Adipocyte (in vitro differentiated cells): ENCODE measurements at regions not wholly inside any gene's neighbourhood (a gene's known extent, or its start where the extent isn't known, plus 50 kb on each side); places are given as distances from the start of the nearest gene placed in this dataset.
A peak's percentile ranks its signal among the peaks of the same experiment; 100 is the strongest.

Source experiments
- DNase-seq: peaks from one replicate; pipeline ENCODE4 v3.0.0-alpha.2; 2015; ENCODE audit warnings: low read depth
- H3K27me3 ChIP-seq: replicated peaks from 2 replicates; pipeline ENCODE4 v1.7.0; 2013; ENCODE audit warnings: mild to moderate bottlenecking, low read length, moderate library complexity; ENCODE audit not compliant: control insufficient read depth, insufficient read depth
- H3K36me3 ChIP-seq: 2 replicates; pipeline ENCODE4 v1.7.0; 2013; ENCODE audit warnings: low read length, mild to moderate bottlenecking, moderate library complexity; ENCODE audit not compliant: control insufficient read depth, insufficient read depth, severe bottlenecking
- H3K4me1 ChIP-seq: 2 replicates; pipeline ENCODE4 v1.7.0; 2013; ENCODE audit warnings: mild to moderate bottlenecking, low read length, moderate library complexity; ENCODE audit not compliant: control insufficient read depth, insufficient read depth
- H3K4me3 ChIP-seq: 2 replicates; pipeline ENCODE4 v1.7.0; 2013; ENCODE audit warnings: mild to moderate bottlenecking, low read length, moderate library complexity
- H3K9ac ChIP-seq: 2 replicates; pipeline ENCODE4 v1.7.0; 2013; ENCODE audit warnings: mild to moderate bottlenecking, low read length, moderate library complexity
- H3K9me3 ChIP-seq: 2 replicates; pipeline ENCODE4 v1.7.0; 2013; ENCODE audit warnings: mild to moderate bottlenecking, low read length, moderate library complexity; ENCODE audit not compliant: control insufficient read depth

DNA sequence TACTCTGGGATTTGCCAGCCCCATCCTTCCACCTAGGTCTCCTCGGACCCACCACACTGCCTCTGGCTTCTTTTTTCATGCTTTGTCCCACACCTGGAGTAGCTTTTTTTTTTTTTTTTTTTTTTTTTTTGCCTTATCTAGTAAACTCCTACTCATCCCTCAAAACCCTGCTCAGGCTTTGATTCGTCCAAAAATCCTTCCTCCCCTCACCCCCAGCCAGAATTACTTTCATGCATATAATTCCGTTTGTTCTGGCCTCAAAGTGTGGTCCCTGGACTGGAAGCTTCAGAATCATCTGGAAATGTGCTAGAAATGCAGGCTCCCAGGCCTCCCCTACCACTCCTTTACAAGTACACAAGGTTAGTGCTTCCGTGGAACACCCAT, 320.1 kb downstream of the PTTG2 start:
- H3K4me3 ChIP-seq, result no peak overlapping the region
- H3K9me3 ChIP-seq, result no peaks in the 10 kb centered on the region
- H3K4me1 ChIP-seq, result peaks cover 10% of the 10 kb centered on the region
- H3K9ac ChIP-seq, result no peak overlapping the region
- no peaks in the 10 kb centered on the region for H3K36me3 ChIP-seq
- H3K27me3 ChIP-seq, result no peaks in the 10 kb centered on the region
- no peak for DNase-seq

DNA sequence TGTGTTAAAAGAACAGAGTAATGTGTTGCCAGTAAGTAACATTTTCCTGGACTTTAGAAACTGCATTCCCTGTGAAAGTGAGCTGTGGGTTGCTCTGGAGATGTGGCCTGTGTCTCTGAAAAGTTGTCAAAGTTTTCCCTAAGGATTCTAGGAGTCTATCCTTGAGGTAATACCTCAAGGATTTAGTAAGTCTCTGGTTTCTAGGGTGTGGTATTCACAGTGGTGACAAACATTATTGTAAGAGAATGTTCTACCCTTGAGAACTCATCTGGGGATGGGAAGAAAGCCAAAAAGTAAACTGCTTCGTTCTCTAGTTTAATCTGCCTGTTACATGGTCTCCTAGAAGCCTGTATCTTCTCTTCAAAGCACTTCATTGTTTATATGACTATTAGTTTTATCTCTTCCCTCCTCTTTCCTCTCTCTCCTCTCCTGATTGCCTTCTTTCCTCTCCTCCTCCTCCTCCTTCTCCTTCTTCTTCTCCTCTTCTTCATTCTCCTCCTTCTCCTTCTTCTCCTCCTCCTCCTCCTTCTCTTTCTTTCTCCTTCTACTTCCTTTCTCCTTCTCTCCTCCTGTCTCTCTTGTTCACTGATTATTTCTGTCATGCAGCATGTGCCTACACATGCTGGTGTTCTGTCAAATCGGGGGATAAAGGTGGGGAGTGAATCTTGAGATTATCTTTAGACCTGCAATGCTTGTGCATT, 321.3 kb downstream of the PTTG2 start:
- no peaks in the 10 kb centered on the region for H3K9me3 ChIP-seq
- H3K4me1 ChIP-seq, result peaks cover 10% of the 10 kb centered on the region
- no peak overlapping the region for H3K4me3 ChIP-seq
- no peaks in the 10 kb centered on the region for H3K27me3 ChIP-seq
- peak; percentile 70 for DNase-seq
- no peaks in the 10 kb centered on the region for H3K36me3 ChIP-seq
- no peak overlapping the region for H3K9ac ChIP-seq

DNA sequence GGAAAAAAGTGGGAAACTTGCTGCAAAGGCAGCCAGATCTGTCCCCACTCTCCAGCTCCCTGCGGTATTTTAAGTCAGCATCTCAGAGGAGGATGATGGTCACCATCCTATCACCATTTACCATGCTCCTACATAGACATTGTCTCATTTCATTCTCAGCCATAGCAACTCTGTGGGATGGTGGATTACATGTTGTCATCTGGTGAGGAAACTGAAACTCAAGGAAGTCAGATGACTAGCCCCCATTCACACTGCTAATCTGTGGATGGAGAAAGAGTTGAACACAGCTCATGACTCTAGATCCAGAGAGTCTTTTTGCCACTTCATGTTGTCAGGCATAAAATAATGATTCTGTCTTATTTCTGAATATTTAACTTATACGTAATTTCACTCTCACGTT, 323.5 kb downstream of the PTTG2 start:
- Histone ChIP-seq H3K36me3 (no peaks in the 10 kb centered on the region), H3K9me3 (no peaks in the 10 kb centered on the region), H3K9ac (no peak overlapping the region), H3K4me3 (no peak overlapping the region), H3K4me1 (peaks cover 10% of the 10 kb centered on the region), H3K27me3 (no peaks in the 10 kb centered on the region)
- no peak for DNase-seq

DNA sequence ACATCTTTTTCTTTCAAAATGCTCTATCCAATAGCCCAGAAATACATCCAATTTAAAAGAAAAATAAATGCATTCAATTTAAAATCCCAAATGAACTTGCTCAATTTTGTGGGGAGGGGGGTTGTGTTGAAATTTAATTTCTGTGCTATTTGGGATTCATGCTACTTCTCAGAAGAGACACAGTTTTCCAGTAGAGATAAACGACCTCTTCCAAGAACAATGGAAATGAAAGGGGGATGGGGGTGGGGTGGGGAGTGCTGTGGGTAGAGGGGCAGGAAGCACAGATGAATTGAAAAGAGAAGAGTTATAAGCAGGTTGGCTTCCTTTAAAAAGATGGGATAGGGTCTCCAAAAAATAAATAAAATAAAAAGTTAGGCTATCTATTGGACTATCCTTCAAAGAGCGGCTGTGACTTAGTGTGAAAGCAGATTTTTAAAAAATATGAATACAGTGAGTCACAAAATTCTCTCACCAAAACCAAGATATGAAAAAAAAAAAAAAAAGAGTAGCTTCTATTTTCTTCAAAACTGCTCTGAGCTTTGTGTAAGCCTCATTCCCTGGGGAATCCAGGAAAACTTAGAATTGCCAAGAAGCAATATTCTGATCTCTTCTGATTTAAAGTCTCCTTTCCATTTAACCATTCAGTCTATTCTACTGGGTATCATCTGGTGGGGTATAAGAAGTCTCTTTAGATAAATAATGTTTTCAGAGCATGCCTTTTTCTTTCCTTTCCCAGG, 324.3 kb downstream of the PTTG2 start:
- H3K4me1 ChIP-seq, result peaks cover 10% of the 10 kb centered on the region
- no peaks in the 10 kb centered on the region for H3K36me3 ChIP-seq
- no peak overlapping the region for H3K4me3 ChIP-seq
- DNase-seq, result peak; percentile 40
- no peak overlapping the region for H3K9ac ChIP-seq
- H3K9me3 ChIP-seq, result no peaks in the 10 kb centered on the region
- H3K27me3 ChIP-seq, result no peaks in the 10 kb centered on the region

DNA sequence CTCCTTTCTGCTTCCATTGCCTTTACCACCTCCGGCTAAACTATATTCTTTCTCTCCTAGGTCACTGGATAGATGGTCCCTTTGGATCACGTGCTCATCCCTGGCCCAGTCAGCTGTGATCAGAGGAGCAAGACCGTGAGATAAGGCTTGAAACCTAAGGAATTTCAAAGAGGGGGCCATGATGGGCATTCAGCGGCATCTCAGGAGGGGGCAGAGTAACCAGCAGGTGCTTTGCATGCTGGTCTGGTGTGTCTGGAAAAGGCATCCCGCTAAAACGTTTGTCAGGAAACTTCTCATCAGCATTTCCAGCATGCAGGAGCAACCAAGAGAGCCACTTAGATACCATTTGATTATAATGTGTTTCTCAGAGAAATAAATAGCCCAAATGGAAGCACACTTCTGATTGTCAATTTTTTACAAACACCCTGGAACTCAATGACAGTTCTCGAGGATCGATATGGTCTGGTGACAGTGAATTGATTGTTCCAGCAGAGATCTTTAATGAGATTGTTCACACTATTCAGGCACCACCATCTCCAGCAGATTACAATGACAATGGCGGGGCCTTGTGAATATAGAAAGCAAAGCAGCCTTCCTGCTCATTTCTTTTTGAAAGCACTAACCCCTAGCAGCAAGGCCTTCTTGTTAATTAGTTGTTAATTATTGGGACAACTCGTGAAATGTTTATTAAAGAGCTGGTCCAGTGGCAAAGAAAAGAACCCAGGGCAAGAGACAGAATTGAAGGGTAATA, 327.1 kb downstream of the PTTG2 start:
- no peak for DNase-seq

DNA sequence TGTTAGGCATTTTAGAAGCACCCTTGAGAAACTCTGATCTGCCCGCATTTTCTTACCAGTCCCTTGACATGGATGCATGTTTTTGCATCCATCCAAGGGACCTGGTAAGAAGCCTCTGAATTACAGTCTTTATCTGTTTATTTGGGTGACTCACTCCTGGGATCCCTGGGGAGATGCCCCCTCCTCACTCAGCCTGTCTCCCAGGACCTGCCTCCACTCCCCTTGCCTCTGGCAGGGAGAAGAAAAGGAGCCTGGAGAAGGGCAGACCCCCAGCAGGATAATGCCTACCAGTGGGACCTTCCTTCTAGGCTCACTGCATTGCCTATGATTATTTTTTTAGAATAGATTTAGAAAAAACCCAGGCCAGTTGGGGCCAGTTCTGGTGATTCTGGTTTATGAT, 329.4 kb downstream of the PTTG2 start:
- Histone ChIP-seq H3K27me3 (no peaks in the 10 kb centered on the region), H3K9ac (no peak overlapping the region), H3K4me3 (no peak overlapping the region), H3K9me3 (peaks cover 11% of the 10 kb centered on the region), H3K36me3 (no peaks in the 10 kb centered on the region), H3K4me1 (no peaks in the 10 kb centered on the region)
- DNase-seq, result no peak

More for the DNA sequence above, 327.1 kb downstream of the PTTG2 start:
- Histone ChIP-seq H3K36me3 (no peaks in the 10 kb centered on the region), H3K4me1 (no peaks in the 10 kb centered on the region), H3K27me3 (no peaks in the 10 kb centered on the region), H3K9me3 (no peaks in the 10 kb centered on the region), H3K9ac (no peak overlapping the region), H3K4me3 (no peak overlapping the region)

DNA sequence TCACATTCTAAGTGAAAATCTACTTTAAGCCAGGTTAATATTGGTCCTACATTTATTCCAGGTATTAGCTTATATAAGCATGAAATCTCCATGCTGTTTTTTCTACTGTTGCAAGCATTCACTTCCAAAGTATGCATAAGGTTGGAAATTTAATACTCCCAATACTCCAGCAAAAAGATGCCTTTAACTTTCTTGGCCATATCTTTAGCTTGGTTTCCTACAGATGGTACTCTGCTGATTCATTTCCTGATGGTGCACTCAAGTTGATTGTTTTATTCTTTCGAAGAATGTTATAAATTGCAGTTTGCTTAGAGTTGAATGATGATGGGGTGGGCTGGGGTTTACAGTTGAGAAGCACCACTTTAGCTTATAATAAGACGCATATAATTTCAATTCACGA, 330.2 kb downstream of the PTTG2 start:
- Histone ChIP-seq H3K4me1 (no peaks in the 10 kb centered on the region), H3K36me3 (no peaks in the 10 kb centered on the region), H3K4me3 (no peak overlapping the region), H3K27me3 (no peaks in the 10 kb centered on the region), H3K9me3 (peaks cover 11% of the 10 kb centered on the region), H3K9ac (no peak overlapping the region)
- peak; percentile 46 for DNase-seq

DNA sequence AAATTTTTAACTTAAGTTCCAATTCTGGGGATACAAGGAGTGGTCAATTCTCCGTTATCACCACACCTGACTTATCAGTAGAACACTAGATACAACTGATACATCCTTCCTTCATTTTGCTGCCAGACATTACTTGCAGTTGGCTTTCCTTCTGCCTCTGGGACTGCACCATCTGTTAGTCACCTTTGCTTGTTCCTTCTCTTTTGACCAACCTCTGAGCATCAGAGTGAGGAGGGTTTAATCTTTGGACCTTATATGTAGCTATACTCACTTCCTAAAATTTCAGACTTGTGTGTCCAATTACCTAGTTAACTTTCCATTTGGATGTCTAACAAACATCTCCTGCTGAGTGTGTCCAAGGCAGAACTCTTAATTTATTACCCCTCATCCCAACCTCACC, 330.7 kb downstream of the PTTG2 start:
- H3K36me3 ChIP-seq, result no peaks in the 10 kb centered on the region
- H3K4me1 ChIP-seq, result no peaks in the 10 kb centered on the region
- no peak overlapping the region for H3K4me3 ChIP-seq
- no peak overlapping the region for H3K9ac ChIP-seq
- no peak for DNase-seq
- H3K27me3 ChIP-seq, result no peaks in the 10 kb centered on the region
- peaks cover 12% of the 10 kb centered on the region for H3K9me3 ChIP-seq

DNA sequence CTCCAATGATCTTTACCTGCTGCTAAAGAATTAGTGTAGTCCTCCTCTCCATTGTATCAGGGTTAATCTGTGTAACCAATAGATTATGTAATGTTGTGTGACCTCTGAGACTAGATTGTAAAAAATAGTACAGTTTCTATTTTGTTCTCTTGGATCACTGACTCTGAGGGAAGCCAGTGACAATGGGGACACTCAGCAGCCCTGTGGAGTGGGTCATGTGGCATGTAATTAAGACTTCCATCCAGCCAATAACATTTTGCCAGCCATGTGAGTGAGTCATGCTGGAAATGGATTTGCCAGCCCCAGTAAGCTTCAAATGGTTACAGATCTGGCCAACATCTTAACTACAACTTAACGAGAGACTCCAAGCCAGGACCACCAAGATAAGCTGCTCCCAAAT, 332.3 kb downstream of the PTTG2 start:
- DNase-seq, result no peak
- Histone ChIP-seq H3K4me3 (no peak overlapping the region), H3K9ac (no peak overlapping the region), H3K36me3 (no peaks in the 10 kb centered on the region), H3K9me3 (peaks cover 14% of the 10 kb centered on the region), H3K4me1 (no peaks in the 10 kb centered on the region), H3K27me3 (no peaks in the 10 kb centered on the region)

DNA sequence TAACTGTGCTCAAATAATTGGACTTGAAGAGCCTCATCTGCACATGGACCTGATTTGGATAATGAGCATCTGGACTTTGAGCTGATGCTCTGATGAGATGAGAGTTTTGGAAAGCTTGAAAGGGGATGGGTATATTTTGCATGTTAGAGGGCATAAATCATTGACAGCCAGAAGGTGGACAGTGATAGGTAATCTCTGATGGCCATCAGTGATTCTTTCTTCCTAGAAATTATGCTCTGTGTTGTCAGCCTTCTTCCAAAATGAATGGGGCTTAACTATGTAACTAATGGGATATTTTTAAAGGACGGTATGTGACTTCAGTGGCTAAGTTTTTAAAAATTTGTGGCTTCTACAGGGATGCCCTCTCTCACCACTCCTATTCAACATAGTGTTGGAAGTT, 334.0 kb downstream of the PTTG2 start:
- no peaks in the 10 kb centered on the region for H3K27me3 ChIP-seq
- no peaks in the 10 kb centered on the region for H3K36me3 ChIP-seq
- no peak for DNase-seq
- H3K9me3 ChIP-seq, result peaks cover 28% of the 10 kb centered on the region
- no peak overlapping the region for H3K4me3 ChIP-seq
- H3K4me1 ChIP-seq, result no peaks in the 10 kb centered on the region
- H3K9ac ChIP-seq, result no peak overlapping the region

DNA sequence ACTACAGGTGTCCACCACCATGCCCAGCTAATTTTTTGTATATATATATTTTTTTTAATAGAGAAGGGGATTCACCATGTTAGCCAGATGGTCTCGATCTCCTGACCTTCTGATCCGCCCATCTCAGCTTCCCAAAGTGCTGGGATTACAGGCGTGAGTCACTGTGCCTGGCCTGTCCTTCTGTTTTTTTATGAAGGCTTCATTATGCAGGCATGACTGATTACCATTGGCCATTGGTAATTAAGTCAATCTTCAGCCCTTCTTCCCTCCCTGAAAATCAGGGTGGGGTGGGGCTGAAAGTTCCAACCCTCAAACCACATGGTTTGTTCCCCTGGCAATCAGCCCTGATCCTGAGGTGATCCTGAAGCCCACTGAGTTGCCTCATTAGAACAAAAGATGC, 336.9 kb downstream of the PTTG2 start:
- Histone ChIP-seq H3K9me3 (peaks cover 40% of the 10 kb centered on the region), H3K36me3 (no peaks in the 10 kb centered on the region), H3K9ac (no peak overlapping the region), H3K4me1 (no peaks in the 10 kb centered on the region), H3K27me3 (no peaks in the 10 kb centered on the region), H3K4me3 (no peak overlapping the region)
- no peak for DNase-seq
